ENCODE measurements at regions not wholly inside any gene's neighbourhood (a gene's known extent, or its start where the extent isn't known, plus 50 kb on each side); places are given as distances from the start of the nearest gene placed in this dataset.

DNA sequence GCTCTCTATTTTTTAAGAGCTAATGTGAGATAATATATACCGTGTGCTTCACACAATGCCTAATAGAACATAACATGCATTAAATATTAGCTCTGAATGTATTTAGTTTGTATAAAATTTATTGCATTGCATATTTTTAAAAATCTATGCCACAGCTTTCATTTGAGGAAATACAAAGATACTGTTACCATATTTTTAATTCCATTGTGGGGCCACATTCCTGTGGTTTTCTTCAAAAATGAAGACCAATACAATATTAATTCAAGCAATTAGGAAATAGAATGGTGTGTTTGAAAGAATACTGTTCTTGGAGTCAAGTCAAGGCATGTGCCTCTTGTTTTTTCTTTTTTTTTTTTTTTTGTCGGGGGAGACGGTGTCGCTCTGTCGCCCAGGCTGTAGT is 95.4 kb upstream of the CADPS start:
- TF ChIP-seq, protein P1, sequence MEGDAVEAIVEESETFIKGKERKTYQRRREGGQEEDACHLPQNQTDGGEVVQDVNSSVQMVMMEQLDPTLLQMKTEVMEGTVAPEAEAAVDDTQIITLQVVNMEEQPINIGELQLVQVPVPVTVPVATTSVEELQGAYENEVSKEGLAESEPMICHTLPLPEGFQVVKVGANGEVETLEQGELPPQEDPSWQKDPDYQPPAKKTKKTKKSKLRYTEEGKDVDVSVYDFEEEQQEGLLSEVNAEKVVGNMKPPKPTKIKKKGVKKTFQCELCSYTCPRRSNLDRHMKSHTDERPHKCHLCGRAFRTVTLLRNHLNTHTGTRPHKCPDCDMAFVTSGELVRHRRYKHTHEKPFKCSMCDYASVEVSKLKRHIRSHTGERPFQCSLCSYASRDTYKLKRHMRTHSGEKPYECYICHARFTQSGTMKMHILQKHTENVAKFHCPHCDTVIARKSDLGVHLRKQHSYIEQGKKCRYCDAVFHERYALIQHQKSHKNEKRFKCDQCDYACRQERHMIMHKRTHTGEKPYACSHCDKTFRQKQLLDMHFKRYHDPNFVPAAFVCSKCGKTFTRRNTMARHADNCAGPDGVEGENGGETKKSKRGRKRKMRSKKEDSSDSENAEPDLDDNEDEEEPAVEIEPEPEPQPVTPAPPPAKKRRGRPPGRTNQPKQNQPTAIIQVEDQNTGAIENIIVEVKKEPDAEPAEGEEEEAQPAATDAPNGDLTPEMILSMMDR (conservative IDR thresholded peaks at IDR 0.05; ENCODE audit: low read depth, low read length) = no peak
- H3K4me3 ChIP-seq (ENCODE audit: low read length) = no peak overlapping the region
- no peak for DNase-seq (ENCODE audit: low read depth)

- DNase-seq (ENCODE audit: low read depth) = no peak
- no peak overlapping the region for H3K4me3 ChIP-seq (ENCODE audit: low read length)
- TF ChIP-seq, protein P1 (conservative IDR thresholded peaks at IDR 0.05; ENCODE audit: low read depth, low read length) = no peak
These were observed 100.3 kb upstream of the CADPS start for GRCh38 chr3:62975566-62975965.

- TF ChIP-seq, protein P1 (conservative IDR thresholded peaks at IDR 0.05; ENCODE audit: low read depth, low read length) = no peak
- H3K4me3 ChIP-seq (ENCODE audit: low read length) = no peak overlapping the region
- no peak for DNase-seq (ENCODE audit: low read depth)
These were observed 106.7 kb upstream of the CADPS start for GRCh38 chr3:62981962-62982361.

GRCh38 chr3:62982795-62983455 is 107.7 kb upstream of the CADPS start:
- no peak overlapping the region for H3K4me3 ChIP-seq (ENCODE audit: low read length)
- no peak for DNase-seq (ENCODE audit: low read depth)
- TF ChIP-seq, protein P1 (conservative IDR thresholded peaks at IDR 0.05; ENCODE audit: low read depth, low read length) = no peak

GRCh38 chr3:62986061-62986460 is 110.8 kb upstream of the CADPS start:
- no peak for DNase-seq (ENCODE audit: low read depth)
- TF ChIP-seq, protein P1 (conservative IDR thresholded peaks at IDR 0.05; ENCODE audit: low read depth, low read length) = no peak
- no peak overlapping the region for H3K4me3 ChIP-seq (ENCODE audit: low read length)

GRCh38 chr3:62987721-62988120 is 112.5 kb upstream of the CADPS start:
- DNase-seq (ENCODE audit: low read depth) = no peak
- no peak overlapping the region for H3K4me3 ChIP-seq (ENCODE audit: low read length)
- TF ChIP-seq, protein P1 (conservative IDR thresholded peaks at IDR 0.05; ENCODE audit: low read depth, low read length) = no peak

- no peak for DNase-seq (ENCODE audit: low read depth)
- H3K4me3 ChIP-seq (ENCODE audit: low read length) = no peak overlapping the region
- TF ChIP-seq, protein P1 (conservative IDR thresholded peaks at IDR 0.05; ENCODE audit: low read depth, low read length) = no peak
These were observed 115.6 kb upstream of the CADPS start for GRCh38 chr3:62990704-62991413.
